Thyroid gland (tissue), 4 donors: ENCODE measurements at regions not wholly inside any gene's neighbourhood (a gene's known extent, or its start where the extent isn't known, plus 50 kb on each side); places are given as distances from the start of the nearest gene placed in this dataset.
"Not testable (repeated sequence)": the region's sequence is repeated elsewhere in the genome, so short reads cannot be mapped to it uniquely, and the experiment has no call there.

Source experiments
- POLR2A ChIP-seq, 2 donors: fragments of 450-650 bp; IDR thresholded peaks; one replicate each; pipeline ENCODE4 v1.6.1; 2017; ENCODE audit warnings: antibody characterized with exemption in 2 of 2, mild to moderate bottlenecking in 2 of 2, moderate library complexity in 1 of 2
- TF ChIP-seq, protein P1 (sequence below), 6 experiments: fragments of 200-600 bp in 3 of 6; fragments of 450-650 bp in 3 of 6; sonication (generic) in 3 of 6; IDR thresholded peaks; one replicate each; pipeline ENCODE4 v1.5.1; 2016 to 2019; ENCODE audit warnings: antibody characterized with exemption in 6 of 6, mild to moderate bottlenecking in 2 of 6, inconsistent platforms in 1 of 6, moderate library complexity in 1 of 6

GRCh38 chr6:28639445-28640290 is 114.0 kb downstream of the GPX5 start:
- TF ChIP-seq, protein P1, sequence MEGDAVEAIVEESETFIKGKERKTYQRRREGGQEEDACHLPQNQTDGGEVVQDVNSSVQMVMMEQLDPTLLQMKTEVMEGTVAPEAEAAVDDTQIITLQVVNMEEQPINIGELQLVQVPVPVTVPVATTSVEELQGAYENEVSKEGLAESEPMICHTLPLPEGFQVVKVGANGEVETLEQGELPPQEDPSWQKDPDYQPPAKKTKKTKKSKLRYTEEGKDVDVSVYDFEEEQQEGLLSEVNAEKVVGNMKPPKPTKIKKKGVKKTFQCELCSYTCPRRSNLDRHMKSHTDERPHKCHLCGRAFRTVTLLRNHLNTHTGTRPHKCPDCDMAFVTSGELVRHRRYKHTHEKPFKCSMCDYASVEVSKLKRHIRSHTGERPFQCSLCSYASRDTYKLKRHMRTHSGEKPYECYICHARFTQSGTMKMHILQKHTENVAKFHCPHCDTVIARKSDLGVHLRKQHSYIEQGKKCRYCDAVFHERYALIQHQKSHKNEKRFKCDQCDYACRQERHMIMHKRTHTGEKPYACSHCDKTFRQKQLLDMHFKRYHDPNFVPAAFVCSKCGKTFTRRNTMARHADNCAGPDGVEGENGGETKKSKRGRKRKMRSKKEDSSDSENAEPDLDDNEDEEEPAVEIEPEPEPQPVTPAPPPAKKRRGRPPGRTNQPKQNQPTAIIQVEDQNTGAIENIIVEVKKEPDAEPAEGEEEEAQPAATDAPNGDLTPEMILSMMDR (IDR thresholded peaks at IDR 0.05): not testable (repeated sequence)
- TF ChIP-seq POLR2A (IDR thresholded peaks at IDR 0.05): not testable (repeated sequence)
